SKM-1 (cell line): ENCODE measurements at regions not wholly inside any gene's neighbourhood (a gene's known extent, or its start where the extent isn't known, plus 50 kb on each side); places are given as distances from the start of the nearest gene placed in this dataset.

Experiments
- DNase-seq: peaks from one replicate; lab custom pipeline; 2025; ENCODE audit not compliant: unreplicated experiment; lab: John Stamatoyannopoulos, UW

- no peak for DNase-seq
Measured at GRCh38 chr15:36059596-36059995, 513.6 kb upstream of the DPH6 start.

GRCh38 chr15:36062357-36062756, 516.4 kb upstream of the DPH6 start:
- no peak for DNase-seq

GRCh38 chr15:36066757-36067156, 512.7 kb upstream of the CDIN1 start:
- no peak for DNase-seq

- DNase-seq, result no peak
Measured at GRCh38 chr15:36067483-36068274, 511.7 kb upstream of the CDIN1 start.

GRCh38 chr15:36075333-36075732, 504.1 kb upstream of the CDIN1 start:
- DNase-seq, result no peak

GRCh38 chr15:36079021-36079420, 500.4 kb upstream of the CDIN1 start:
- DNase-seq, result no peak

GRCh38 chr15:36080759-36081158, 498.7 kb upstream of the CDIN1 start:
- DNase-seq, result no peak

- DNase-seq, result no peak
Measured at GRCh38 chr15:36090286-36090946, 489.0 kb upstream of the CDIN1 start.

- DNase-seq, result no peak
Measured at GRCh38 chr15:36106640-36107335, 472.6 kb upstream of the CDIN1 start.

- no peak for DNase-seq
Measured at GRCh38 chr15:36108541-36108940, 470.9 kb upstream of the CDIN1 start.

GRCh38 chr15:36109943-36110658, 469.3 kb upstream of the CDIN1 start:
- no peak for DNase-seq

- DNase-seq, result no peak
Measured at GRCh38 chr15:36110659-36110993, 468.8 kb upstream of the CDIN1 start.

- DNase-seq, result no peak
Measured at GRCh38 chr15:36117296-36117787, 462.1 kb upstream of the CDIN1 start.

GRCh38 chr15:36126194-36126593, 453.2 kb upstream of the CDIN1 start:
- no peak for DNase-seq

GRCh38 chr15:36130641-36131310, 448.6 kb upstream of the CDIN1 start:
- DNase-seq, result no peak

- DNase-seq, result no peak
Measured at GRCh38 chr15:36133742-36134141, 445.7 kb upstream of the CDIN1 start.

- no peak for DNase-seq
Measured at GRCh38 chr15:36136049-36136448, 443.4 kb upstream of the CDIN1 start.

- DNase-seq, result no peak
Measured at GRCh38 chr15:36152936-36153335, 426.5 kb upstream of the CDIN1 start.

- no peak for DNase-seq
Measured at GRCh38 chr15:36156879-36157427, 422.5 kb upstream of the CDIN1 start.

- no peak for DNase-seq
Measured at GRCh38 chr15:36160351-36160750, 419.1 kb upstream of the CDIN1 start.
